Liver (tissue), 8 donors: ENCODE measurements at regions not wholly inside any gene's neighbourhood (a gene's known extent, or its start where the extent isn't known, plus 50 kb on each side); places are given as distances from the start of the nearest gene placed in this dataset.

Experiments
- DNase-seq: peaks from one replicate; pipeline ENCODE4 v3.0.0-alpha.2; 2017; ENCODE audit warnings: low spot score
- H3K27ac ChIP-seq, 2 donors: one replicate each; pipeline ENCODE4 v1.7.0; 2013; ENCODE audit warnings: inconsistent platforms in 2 of 2, low read length in 2 of 2, control low read depth in 1 of 2, low read depth in 1 of 2, mild to moderate bottlenecking in 1 of 2
- H3K27me3 ChIP-seq, 4 donors: one replicate each; pipeline versions ENCODE4 v1.6.1 to v1.7.0; 2013; ENCODE audit warnings: low read length in 3 of 4, inconsistent platforms in 1 of 4, mild to moderate bottlenecking in 1 of 4, moderate library complexity in 1 of 4; ENCODE audit not compliant: control insufficient read depth in 4 of 4, insufficient read depth in 4 of 4
- H3K36me3 ChIP-seq, 4 donors: one replicate each; pipeline versions ENCODE4 v1.6.1 to v1.7.0; 2013; ENCODE audit warnings: low read length in 3 of 4, mild to moderate bottlenecking in 3 of 4, low read depth in 1 of 4, moderate library complexity in 1 of 4; ENCODE audit not compliant: control insufficient read depth in 4 of 4, insufficient read depth in 3 of 4
- H3K4me1 ChIP-seq, 4 donors: one replicate each; pipeline versions ENCODE4 v1.6.1 to v1.7.0; 2013; ENCODE audit warnings: low read length in 3 of 4, mild to moderate bottlenecking in 3 of 4, moderate library complexity in 1 of 4; ENCODE audit not compliant: control insufficient read depth in 4 of 4, insufficient read depth in 4 of 4
- H3K4me3 ChIP-seq, 3 donors: one replicate each; pipeline versions ENCODE4 v1.6.1 to v1.7.0; 2013; ENCODE audit warnings: low read length in 3 of 3, control low read depth in 1 of 3, low read depth in 1 of 3, mild to moderate bottlenecking in 1 of 3
- H3K9ac ChIP-seq, 2 donors: one replicate each; pipeline ENCODE4 v1.7.0; 2013; ENCODE audit warnings: low read length in 2 of 2, mild to moderate bottlenecking in 2 of 2, moderate library complexity in 2 of 2, control low read depth in 1 of 2, low read depth in 1 of 2
- H3K9me3 ChIP-seq, 4 donors: one replicate each; pipeline versions ENCODE4 v1.6.1 to v1.7.0; 2013; ENCODE audit warnings: low read length in 3 of 4; ENCODE audit not compliant: control insufficient read depth in 4 of 4
- FOXA1 ChIP-seq: IDR thresholded peaks from 2 replicates; pipeline ENCODE4 v1.6.1; 2016; ENCODE audit warnings: antibody characterized with exemption
- GABPA ChIP-seq, 2 donors: IDR thresholded peaks in 1 of 2; conservative IDR thresholded peaks in 1 of 2; 2 replicates each; pipeline ENCODE4 v1.6.1; 2016; ENCODE audit warnings: antibody characterized with exemption in 2 of 2, mild to moderate bottlenecking in 1 of 2, moderate library complexity in 1 of 2
- HNF4A ChIP-seq, 2 donors: conservative IDR thresholded peaks; 2 replicates each; pipeline ENCODE4 v1.6.1; 2016; ENCODE audit warnings: antibody characterized with exemption in 2 of 2, mild to moderate bottlenecking in 2 of 2
- HNF4G ChIP-seq: IDR thresholded peaks from 2 replicates; pipeline ENCODE4 v1.6.1; 2016; ENCODE audit warnings: antibody characterized with exemption
- NR2F2 ChIP-seq: IDR thresholded peaks from 2 replicates; pipeline ENCODE4 v1.6.1; 2016; ENCODE audit warnings: antibody characterized with exemption
- RAD21 ChIP-seq, 2 donors: IDR thresholded peaks; 2 replicates each; pipeline ENCODE4 v1.6.1; 2016; ENCODE audit warnings: antibody characterized with exemption in 2 of 2, mild to moderate bottlenecking in 2 of 2
- RXRA ChIP-seq, 2 donors: IDR thresholded peaks; 2 replicates each; pipeline ENCODE4 v1.6.1; 2017 to 2018; ENCODE audit warnings: antibody characterized with exemption in 2 of 2, mild to moderate bottlenecking in 1 of 2
- TAF1 ChIP-seq: conservative IDR thresholded peaks from 2 replicates; pipeline ENCODE4 v1.6.1; 2016; ENCODE audit warnings: antibody characterized with exemption, mild to moderate bottlenecking
- YY1 ChIP-seq: IDR thresholded peaks from 2 replicates; pipeline ENCODE4 v1.6.1; 2016; ENCODE audit warnings: antibody characterized with exemption, mild to moderate bottlenecking
- WGBS: extraction: QIAGEN DNeasy Blood & Tissue Kit; methylation state at CpG from one replicate; pipeline ENCODE4 v1.1.7; 2013; 5-methylcytosine and 5-hydroxymethylcytosine counted together
- TF ChIP-seq, protein P1 (sequence below): IDR thresholded peaks from 2 replicates; pipeline ENCODE4 v1.6.1; 2016; ENCODE audit warnings: antibody characterized with exemption
- TF ChIP-seq, protein P2 (sequence below): IDR thresholded peaks from 2 replicates; pipeline ENCODE4 v1.6.1; 2016; ENCODE audit warnings: antibody characterized with exemption, mild to moderate bottlenecking
- TF ChIP-seq, protein P3 (sequence below): IDR thresholded peaks from 2 replicates; pipeline ENCODE4 v1.6.1; 2016; ENCODE audit warnings: antibody characterized with exemption
- TF ChIP-seq, protein P4 (sequence below): fragments of 150-350 bp; IDR thresholded peaks from 2 replicates; pipeline ENCODE4 v1.5.1; 2017; ENCODE audit warnings: improper control_type of control experiment, low read depth, low read length; ENCODE audit not compliant: missing input control
- donor health status: healthy.
- donor health status: healthy.
- donor health status: healthy.
- donor health status: healthy.
- donor health status: healthy.

DNA sequence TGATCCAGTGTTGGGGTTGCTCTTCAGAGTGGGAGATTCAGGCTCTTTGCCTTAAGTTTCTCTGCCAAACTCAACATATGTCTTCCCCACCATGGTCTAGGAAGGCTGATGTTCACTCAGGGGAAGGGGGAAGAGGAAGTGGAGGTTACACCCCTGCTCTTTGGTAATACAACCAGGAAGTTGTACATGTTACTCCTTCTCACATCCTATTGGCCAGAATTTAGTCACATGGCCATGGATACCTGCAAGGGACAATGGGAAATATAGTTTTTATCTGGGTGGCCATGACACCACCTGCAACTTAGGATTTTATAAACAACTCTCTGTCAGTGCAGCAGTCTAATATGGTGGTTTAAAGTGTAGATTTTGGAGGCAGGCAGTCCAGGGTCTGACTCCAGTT, 150.9 kb downstream of the TBX5 start:
- Histone ChIP-seq H3K4me1 (no peaks in the 10 kb centered on the region), H3K9me3 (peaks cover 0 to 3% (median 0%) of the 10 kb centered on the region in 4 donors), H3K27ac (no peak overlapping the region), H3K9ac (no peak overlapping the region), H3K27me3 (peaks cover 0 to 4% (median 1%) of the 10 kb centered on the region in 4 donors), H3K4me3 (no peak overlapping the region), H3K36me3 (no peaks in the 10 kb centered on the region)
- DNase-seq = no peak
- TF ChIP-seq, protein P1, sequence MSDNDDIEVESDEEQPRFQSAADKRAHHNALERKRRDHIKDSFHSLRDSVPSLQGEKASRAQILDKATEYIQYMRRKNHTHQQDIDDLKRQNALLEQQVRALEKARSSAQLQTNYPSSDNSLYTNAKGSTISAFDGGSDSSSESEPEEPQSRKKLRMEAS = no peak
- TF ChIP-seq GABPA (IDR thresholded peaks at IDR 0.05 in 1 of 2, conservative IDR thresholded peaks at IDR 0.05 in 1 of 2) = no peak
- TF ChIP-seq RAD21 (IDR thresholded peaks at IDR 0.05) = no peak
- no peak for TF ChIP-seq TAF1
- TF ChIP-seq, protein P2, sequence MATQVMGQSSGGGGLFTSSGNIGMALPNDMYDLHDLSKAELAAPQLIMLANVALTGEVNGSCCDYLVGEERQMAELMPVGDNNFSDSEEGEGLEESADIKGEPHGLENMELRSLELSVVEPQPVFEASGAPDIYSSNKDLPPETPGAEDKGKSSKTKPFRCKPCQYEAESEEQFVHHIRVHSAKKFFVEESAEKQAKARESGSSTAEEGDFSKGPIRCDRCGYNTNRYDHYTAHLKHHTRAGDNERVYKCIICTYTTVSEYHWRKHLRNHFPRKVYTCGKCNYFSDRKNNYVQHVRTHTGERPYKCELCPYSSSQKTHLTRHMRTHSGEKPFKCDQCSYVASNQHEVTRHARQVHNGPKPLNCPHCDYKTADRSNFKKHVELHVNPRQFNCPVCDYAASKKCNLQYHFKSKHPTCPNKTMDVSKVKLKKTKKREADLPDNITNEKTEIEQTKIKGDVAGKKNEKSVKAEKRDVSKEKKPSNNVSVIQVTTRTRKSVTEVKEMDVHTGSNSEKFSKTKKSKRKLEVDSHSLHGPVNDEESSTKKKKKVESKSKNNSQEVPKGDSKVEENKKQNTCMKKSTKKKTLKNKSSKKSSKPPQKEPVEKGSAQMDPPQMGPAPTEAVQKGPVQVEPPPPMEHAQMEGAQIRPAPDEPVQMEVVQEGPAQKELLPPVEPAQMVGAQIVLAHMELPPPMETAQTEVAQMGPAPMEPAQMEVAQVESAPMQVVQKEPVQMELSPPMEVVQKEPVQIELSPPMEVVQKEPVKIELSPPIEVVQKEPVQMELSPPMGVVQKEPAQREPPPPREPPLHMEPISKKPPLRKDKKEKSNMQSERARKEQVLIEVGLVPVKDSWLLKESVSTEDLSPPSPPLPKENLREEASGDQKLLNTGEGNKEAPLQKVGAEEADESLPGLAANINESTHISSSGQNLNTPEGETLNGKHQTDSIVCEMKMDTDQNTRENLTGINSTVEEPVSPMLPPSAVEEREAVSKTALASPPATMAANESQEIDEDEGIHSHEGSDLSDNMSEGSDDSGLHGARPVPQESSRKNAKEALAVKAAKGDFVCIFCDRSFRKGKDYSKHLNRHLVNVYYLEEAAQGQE = no peak
- no peak for TF ChIP-seq HNF4A (conservative IDR thresholded peaks at IDR 0.05)
- TF ChIP-seq FOXA1 = no peak
- TF ChIP-seq, protein P3, sequence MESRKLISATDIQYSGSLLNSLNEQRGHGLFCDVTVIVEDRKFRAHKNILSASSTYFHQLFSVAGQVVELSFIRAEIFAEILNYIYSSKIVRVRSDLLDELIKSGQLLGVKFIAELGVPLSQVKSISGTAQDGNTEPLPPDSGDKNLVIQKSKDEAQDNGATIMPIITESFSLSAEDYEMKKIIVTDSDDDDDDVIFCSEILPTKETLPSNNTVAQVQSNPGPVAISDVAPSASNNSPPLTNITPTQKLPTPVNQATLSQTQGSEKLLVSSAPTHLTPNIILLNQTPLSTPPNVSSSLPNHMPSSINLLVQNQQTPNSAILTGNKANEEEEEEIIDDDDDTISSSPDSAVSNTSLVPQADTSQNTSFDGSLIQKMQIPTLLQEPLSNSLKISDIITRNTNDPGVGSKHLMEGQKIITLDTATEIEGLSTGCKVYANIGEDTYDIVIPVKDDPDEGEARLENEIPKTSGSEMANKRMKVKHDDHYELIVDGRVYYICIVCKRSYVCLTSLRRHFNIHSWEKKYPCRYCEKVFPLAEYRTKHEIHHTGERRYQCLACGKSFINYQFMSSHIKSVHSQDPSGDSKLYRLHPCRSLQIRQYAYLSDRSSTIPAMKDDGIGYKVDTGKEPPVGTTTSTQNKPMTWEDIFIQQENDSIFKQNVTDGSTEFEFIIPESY = no peak
- TF ChIP-seq, protein P4, sequence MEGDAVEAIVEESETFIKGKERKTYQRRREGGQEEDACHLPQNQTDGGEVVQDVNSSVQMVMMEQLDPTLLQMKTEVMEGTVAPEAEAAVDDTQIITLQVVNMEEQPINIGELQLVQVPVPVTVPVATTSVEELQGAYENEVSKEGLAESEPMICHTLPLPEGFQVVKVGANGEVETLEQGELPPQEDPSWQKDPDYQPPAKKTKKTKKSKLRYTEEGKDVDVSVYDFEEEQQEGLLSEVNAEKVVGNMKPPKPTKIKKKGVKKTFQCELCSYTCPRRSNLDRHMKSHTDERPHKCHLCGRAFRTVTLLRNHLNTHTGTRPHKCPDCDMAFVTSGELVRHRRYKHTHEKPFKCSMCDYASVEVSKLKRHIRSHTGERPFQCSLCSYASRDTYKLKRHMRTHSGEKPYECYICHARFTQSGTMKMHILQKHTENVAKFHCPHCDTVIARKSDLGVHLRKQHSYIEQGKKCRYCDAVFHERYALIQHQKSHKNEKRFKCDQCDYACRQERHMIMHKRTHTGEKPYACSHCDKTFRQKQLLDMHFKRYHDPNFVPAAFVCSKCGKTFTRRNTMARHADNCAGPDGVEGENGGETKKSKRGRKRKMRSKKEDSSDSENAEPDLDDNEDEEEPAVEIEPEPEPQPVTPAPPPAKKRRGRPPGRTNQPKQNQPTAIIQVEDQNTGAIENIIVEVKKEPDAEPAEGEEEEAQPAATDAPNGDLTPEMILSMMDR = no peak
- no peak for TF ChIP-seq YY1
- no peak for TF ChIP-seq HNF4G
- TF ChIP-seq RXRA (IDR thresholded peaks at IDR 0.05) = no peak

DNA sequence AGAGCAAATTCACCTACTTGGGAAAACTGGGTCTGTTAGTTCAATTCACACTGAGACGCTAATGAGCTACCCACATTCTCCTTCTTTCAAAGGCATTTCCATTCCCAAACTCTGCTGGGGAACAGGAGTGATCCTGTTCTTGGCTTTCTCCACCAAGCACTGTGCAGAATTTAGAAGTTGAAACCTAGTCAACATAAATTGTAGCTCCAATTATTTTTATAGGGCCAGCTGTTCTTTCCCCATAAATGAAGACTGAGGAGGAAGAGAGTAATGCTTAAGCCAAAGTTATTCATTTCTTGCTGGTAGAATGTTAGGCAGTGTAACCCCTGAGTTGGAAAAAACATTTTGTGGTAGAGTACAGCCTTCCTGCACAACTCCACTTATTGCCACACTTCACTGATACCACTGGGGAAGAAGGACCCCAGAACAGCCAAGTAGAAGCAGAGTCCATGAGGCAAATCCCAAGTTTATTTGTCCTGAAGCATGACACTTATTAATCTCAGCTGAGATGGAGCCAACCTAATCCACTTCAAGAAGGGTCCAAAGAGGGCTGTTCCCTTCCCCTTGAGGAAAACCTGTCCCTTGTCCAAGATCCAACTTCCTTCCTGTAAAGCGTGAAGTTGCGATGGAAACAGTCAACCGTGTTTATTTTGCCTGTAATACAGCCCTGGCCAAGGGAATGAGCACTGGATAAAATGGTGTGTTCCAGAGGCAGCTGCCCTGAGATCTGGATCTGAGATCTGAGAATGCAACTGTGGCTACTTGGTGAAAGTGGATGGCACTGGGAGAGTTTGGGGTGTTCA, 151.8 kb downstream of the TBX5 start:
- no peaks in the 10 kb centered on the region for H3K36me3 ChIP-seq
- H3K9me3 ChIP-seq = peaks cover 0 to 3% (median 0%) of the 10 kb centered on the region in 4 donors
- TF ChIP-seq, protein P2 = no peak
- no peak for TF ChIP-seq RAD21 (IDR thresholded peaks at IDR 0.05)
- TF ChIP-seq NR2F2 = no peak
- TF ChIP-seq, protein P1 = no peak
- TF ChIP-seq HNF4A (conservative IDR thresholded peaks at IDR 0.05) = no peak
- WGBS = 75% methylated on average over 4 of the region's 4 CpGs
- H3K4me3 ChIP-seq = no peak overlapping the region
- no peak overlapping the region for H3K9ac ChIP-seq
- no peak for DNase-seq
- H3K27ac ChIP-seq = no peak overlapping the region
- H3K27me3 ChIP-seq = peaks cover 0 to 4% (median 1%) of the 10 kb centered on the region in 4 donors
- no peaks in the 10 kb centered on the region for H3K4me1 ChIP-seq
